HepG2 (cell line): ENCODE measurements at regions not wholly inside any gene's neighbourhood (a gene's known extent, or its start where the extent isn't known, plus 50 kb on each side); places are given as distances from the start of the nearest gene placed in this dataset.

Experiments used
- ATAC-seq: fragments of 200-7000 bp; cut with Tn5 transposase; 3 replicates; pipeline ENCODE4 v1.9.1; 2020; ENCODE audit warnings: mild to moderate bottlenecking, moderate library complexity
- BruUV-seq: library from RNA; stranded (reverse); fragments of 400-500 nt; replicated peaks from 2 replicates; lab custom pipeline; 2021; lab: Mats Ljungman, UMichigan
- CTCF ChIA-PET: fragments of 300-600 bp; formaldehyde crosslinking; extraction: SDS; loops from one replicate; lab custom pipeline; 2021; ENCODE audit warnings: low total read pairs, inconsistent platforms, low intra/inter-chr PET ratio; lab: Yijun Ruan, JAX
- POLR2A ChIA-PET: fragments of 350-600 bp; sonication (Branson Sonifier 250); formaldehyde crosslinking; loops from one replicate; lab custom pipeline; 2020; ENCODE audit warnings: antibody characterized with exemption, inconsistent platforms; lab: Yijun Ruan, JAX
- DNase-seq: peaks from one replicate; pipeline ENCODE4 v3.0.0-alpha.2; 2015; ENCODE audit warnings: low spot score
- FAIRE-seq: peaks from 3 replicates; lab custom pipeline; 2011; peaks lifted over from hg19 to GRCh38; lab: Jason Lieb, UNC
- H2AFZ ChIP-seq: one replicate; pipeline ENCODE4 v1.6.1; 2011; ENCODE audit warnings: low read length, inconsistent platforms
- H3K27ac ChIP-seq: fragments of 300-600 bp; 3 replicates; pipeline ENCODE4 v1.8.0; 2011; ENCODE audit warnings: mixed run types, mild to moderate bottlenecking, mixed read lengths, low read length, inconsistent platforms; ENCODE audit not compliant: insufficient read depth; ENCODE audit errors: extremely low read length
- H3K27me3 ChIP-seq, 2 experiments: fragments of 200-600 bp in 1 of 2; 2 replicates in 1 of 2; 3 replicates in 1 of 2; pipeline versions ENCODE4 v1.6.0 to v1.8.0; 2011; ENCODE audit warnings: low read length in 2 of 2, mild to moderate bottlenecking in 2 of 2, moderate library complexity in 2 of 2, inconsistent platforms in 1 of 2; ENCODE audit not compliant: insufficient read depth in 2 of 2, control insufficient read depth in 1 of 2
- H3K36me3 ChIP-seq, 2 experiments: fragments of 200-600 bp in 1 of 2; replicated peaks in 1 of 2; 2 replicates in 1 of 2; 3 replicates in 1 of 2; pipeline versions ENCODE4 v1.5.1 to v1.8.0; 2011; ENCODE audit warnings: low read length in 2 of 2, inconsistent platforms in 1 of 2; ENCODE audit not compliant: insufficient read depth in 2 of 2, control insufficient read depth in 1 of 2
- H3K4me1 ChIP-seq: 2 replicates; pipeline ENCODE4 v1.5.1; 2012; ENCODE audit warnings: low read length, inconsistent platforms; ENCODE audit not compliant: insufficient read depth
- H3K4me2 ChIP-seq: 2 replicates; pipeline ENCODE4 v1.6.0; 2011; ENCODE audit warnings: low read depth, low read length, inconsistent platforms
- H3K4me3 ChIP-seq, 3 experiments: fragments of 200-600 bp in 1 of 3; sonication (generic), shearing (Covaris generic) in 1 of 3; replicated peaks in 1 of 3; 2 replicates each; pipeline ENCODE4 v1.5.1; 2011 to 2016; ENCODE audit warnings: low read length in 3 of 3, inconsistent platforms in 2 of 3, low read depth in 2 of 3, mild to moderate bottlenecking in 2 of 3, control low read depth in 1 of 3, mixed read lengths in 1 of 3; ENCODE audit not compliant: insufficient read depth in 1 of 3
- H3K79me2 ChIP-seq: one replicate; pipeline ENCODE4 v1.6.1; 2011; ENCODE audit warnings: low read length, inconsistent platforms; ENCODE audit not compliant: insufficient read depth
- H3K9ac ChIP-seq: 2 replicates; pipeline ENCODE4 v1.6.0; 2011; ENCODE audit warnings: mild to moderate bottlenecking, low read depth, low read length, inconsistent platforms; ENCODE audit not compliant: insufficient read depth
- H3K9me3 ChIP-seq: 2 replicates; pipeline ENCODE4 v1.5.1; 2012; ENCODE audit warnings: mild to moderate bottlenecking, low read length
- H4K20me1 ChIP-seq: 2 replicates; pipeline ENCODE4 v1.6.0; 2011; ENCODE audit warnings: inconsistent platforms, mild to moderate bottlenecking, low read length, moderate library complexity; ENCODE audit not compliant: insufficient read depth
- FIP1L1 ChIP-seq: fragments of 200-400 bp; formaldehyde crosslinking; IDR thresholded peaks from 2 replicates; pipeline ENCODE4 v1.6.1; 2018; ENCODE audit warnings: low read depth, mild to moderate bottlenecking, low read length, moderate library complexity, borderline replicate concordance; ENCODE audit not compliant: insufficient read depth
- HNF1B ChIP-seq: sonication (generic); formaldehyde crosslinking; IDR thresholded peaks from 2 replicates; pipeline ENCODE4 v1.5.1; 2020; ENCODE audit warnings: mild to moderate bottlenecking, moderate library complexity, missing genetic modification reagents
- IRF1 ChIP-seq: sonication (generic); formaldehyde crosslinking; IDR thresholded peaks from 2 replicates; pipeline ENCODE4 v1.4.0; 2020; ENCODE audit warnings: low read depth, mild to moderate bottlenecking, missing genetic modification reagents
- KLF9 ChIP-seq: IDR thresholded peaks from 2 replicates; pipeline ENCODE4 v1.6.1; 2016; ENCODE audit warnings: low read depth
- MYNN ChIP-seq: sonication (generic); formaldehyde crosslinking; IDR thresholded peaks from 2 replicates; pipeline ENCODE4 v1.4.0; 2020; ENCODE audit warnings: mild to moderate bottlenecking, low read depth, missing genetic modification reagents
- NONO ChIP-seq, 2 experiments: fragments of 450-650 bp in 1 of 2; sonication (generic) in 1 of 2; formaldehyde crosslinking in 1 of 2; IDR thresholded peaks in 1 of 2; conservative IDR thresholded peaks in 1 of 2; 2 replicates each; pipeline versions ENCODE4 v1.6.1 to v1.8.0; 2017 to 2022; ENCODE audit warnings: mild to moderate bottlenecking in 1 of 2, missing genetic modification reagents in 1 of 2, moderate library complexity in 1 of 2
- ONECUT2 ChIP-seq: sonication (generic); formaldehyde crosslinking; IDR thresholded peaks from 2 replicates; pipeline ENCODE4 v1.4.0; 2020; ENCODE audit warnings: missing genetic modification reagents
- PLRG1 ChIP-seq: fragments of 450-650 bp; conservative IDR thresholded peaks from 2 replicates; pipeline ENCODE4 v1.6.1; 2016
- PLSCR1 ChIP-seq: sonication (generic); formaldehyde crosslinking; IDR thresholded peaks from 2 replicates; pipeline ENCODE4 v1.5.0; 2020; ENCODE audit warnings: missing genetic modification reagents, mild to moderate bottlenecking, borderline replicate concordance
- TCF7L2 ChIP-seq: IDR thresholded peaks from 2 replicates; pipeline ENCODE4 v1.6.1; 2011; ENCODE audit warnings: mild to moderate bottlenecking, low read depth, low read length, moderate library complexity
- TEF ChIP-seq: sonication (generic); formaldehyde crosslinking; IDR thresholded peaks from 2 replicates; pipeline ENCODE4 v1.5.0; 2020; ENCODE audit warnings: missing genetic modification reagents
- ZNF124 ChIP-seq: sonication (generic); formaldehyde crosslinking; IDR thresholded peaks from 2 replicates; pipeline ENCODE4 v1.4.0; 2020; ENCODE audit warnings: missing genetic modification reagents
- ZNF253 ChIP-seq: sonication (generic); formaldehyde crosslinking; IDR thresholded peaks from 2 replicates; pipeline ENCODE4 v1.8.0; 2022; ENCODE audit warnings: mild to moderate bottlenecking, missing genetic modification reagents, borderline replicate concordance
- ZNF761 ChIP-seq: sonication (generic); formaldehyde crosslinking; conservative IDR thresholded peaks from 2 replicates; pipeline ENCODE4 v1.4.0; 2020; ENCODE audit warnings: mild to moderate bottlenecking, missing genetic modification reagents
- ZSCAN9 ChIP-seq: IDR thresholded peaks from 2 replicates; pipeline ENCODE4 v1.6.1; 2016; ENCODE audit warnings: borderline replicate concordance
- WGBS: methylation state at CpG from one replicate; pipeline ENCODE4 v1.1.6; 2017; ENCODE audit warnings: low lambda C conversion rate; 5-methylcytosine and 5-hydroxymethylcytosine counted together
- in situ Hi-C: cut with HindIII; loops from 2 replicates; pipeline ENCODE4 v1.10.0; 2017; ENCODE audit warnings: low pct_unique_long_range_greater_than_20kb; ENCODE audit not compliant: extremely low pct_ligation_motif_present
- intact Hi-C: fragments of 100-400 bp; cut with micrococcal nuclease; formaldehyde crosslinking; loops from one replicate; pipeline ENCODE4 v1.10.0; 2022; ENCODE audit not compliant: unreplicated experiment

GRCh38 chr11:95503047-95503446 lies 272.0 kb upstream of the SESN3 start:
- no peaks in the 10 kb centered on the region for H3K79me2 ChIP-seq
- no peaks in the 10 kb centered on the region for H3K36me3 ChIP-seq
- no peaks in the 10 kb centered on the region for H3K4me1 ChIP-seq
- no TSS peak for BruUV-seq
- no peaks in the 10 kb centered on the region for H4K20me1 ChIP-seq
- in situ Hi-C loops (no loop called here), intact Hi-C loops (no loop called here)
- POLR2A ChIA-PET, result no interaction called here
- H3K9ac ChIP-seq, result no peak overlapping the region
- H3K27ac ChIP-seq, result no peak overlapping the region
- DNase-seq, result no peak
- FAIRE-seq, result no peak
- H3K9me3 ChIP-seq, result no peaks in the 10 kb centered on the region
- H3K4me3 ChIP-seq, result no peak overlapping the region
- CTCF ChIA-PET, result no interaction called here
- no peak overlapping the region for H2AFZ ChIP-seq
- whole genome bisulfite sequencing, result 3% methylated on average over 1 of the region's 1 CpG
- no peak overlapping the region for H3K4me2 ChIP-seq
- ATAC-seq, result no peak
- H3K27me3 ChIP-seq, result no peaks in the 10 kb centered on the region
- no peak for TF ChIP-seq NONO (IDR thresholded peaks at IDR 0.05)
- no peak for TF ChIP-seq NONO (CRISPR knock-in tag; conservative IDR thresholded peaks at IDR 0.05)
- no peak for TF ChIP-seq HNF1B (CRISPR knock-in tag)
- no peak for TF ChIP-seq ZNF253 (CRISPR knock-in tag)
- no peak for TF ChIP-seq FIP1L1
- TF ChIP-seq TCF7L2, result no peak
- TF ChIP-seq ZNF124 (CRISPR knock-in tag), result no peak
- no peak for TF ChIP-seq PLSCR1 (CRISPR knock-in tag)
- no peak for TF ChIP-seq PLRG1
- no peak for TF ChIP-seq ZSCAN9 (CRISPR knock-in tag)
- TF ChIP-seq MYNN, result no peak
- TF ChIP-seq ZNF761 (CRISPR knock-in tag), result no peak
- no peak for TF ChIP-seq ONECUT2
- no peak for TF ChIP-seq KLF9 (CRISPR knock-in tag)
- TF ChIP-seq IRF1 (CRISPR knock-in tag), result no peak
- TF ChIP-seq TEF (CRISPR knock-in tag), result no peak
- TF ChIP-seq, all 625 proteins: peak for 0
